HEK293 (cell line): ENCODE measurements at regions not wholly inside any gene's neighbourhood (a gene's known extent, or its start where the extent isn't known, plus 50 kb on each side); places are given as distances from the start of the nearest gene placed in this dataset.

Source experiments
- PRDM1 ChIP-seq: fragments of 450-650 bp; formaldehyde crosslinking; IDR thresholded peaks from 2 replicates; pipeline ENCODE4; 2016; ENCODE audit warnings: missing biosample characterization, missing genetic modification characterization
- ZBTB1 ChIP-seq: fragments of 450-650 bp; formaldehyde crosslinking; IDR thresholded peaks from 2 replicates; pipeline ENCODE4 v1.5.1; 2016; ENCODE audit warnings: missing biosample characterization, missing genetic modification characterization
- ZNF24 ChIP-seq: fragments of 450-650 bp; formaldehyde crosslinking; IDR thresholded peaks from 2 replicates; pipeline ENCODE4 v1.5.1; 2016; ENCODE audit warnings: missing biosample characterization, missing genetic modification characterization
- ZNF677 ChIP-seq: fragments of 450-650 bp; IDR thresholded peaks from 2 replicates; pipeline ENCODE4 v1.5.0; 2018; ENCODE audit warnings: missing biosample characterization, mild to moderate bottlenecking, missing genetic modification characterization, moderate library complexity
- ZSCAN16 ChIP-seq: fragments of 450-650 bp; formaldehyde crosslinking; IDR thresholded peaks from 2 replicates; pipeline ENCODE4 v1.5.1; 2016; ENCODE audit warnings: missing biosample characterization, missing genetic modification characterization
- TF ChIP-seq, protein P1 (sequence below): fragments of 450-650 bp; formaldehyde crosslinking; IDR thresholded peaks from 2 replicates; pipeline ENCODE4 v1.5.1; 2016; ENCODE audit warnings: missing biosample characterization, missing genetic modification characterization
- TF ChIP-seq, protein P2 (sequence below): fragments of 450-650 bp; formaldehyde crosslinking; IDR thresholded peaks from 2 replicates; pipeline ENCODE4 v1.5.1; 2017; ENCODE audit warnings: missing biosample characterization, mild to moderate bottlenecking, missing genetic modification characterization, moderate library complexity

DNA sequence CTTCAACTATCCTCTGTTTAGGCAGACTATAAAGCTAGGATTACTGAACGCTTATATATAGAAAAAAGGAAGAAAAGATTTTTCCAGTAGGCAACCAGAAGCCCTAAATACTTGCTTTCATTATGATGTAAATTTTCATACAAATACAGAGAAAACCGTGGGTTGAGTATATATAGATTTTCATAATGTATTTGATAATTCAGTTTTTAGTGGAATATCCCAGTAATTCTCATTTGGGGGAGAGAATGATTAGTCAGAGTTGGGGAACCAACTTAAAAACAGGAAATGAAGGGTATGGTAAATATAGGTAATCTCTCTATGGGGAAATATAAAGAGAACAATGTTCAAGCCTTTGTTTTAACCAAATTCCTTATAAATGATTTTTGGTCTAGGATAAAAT lies 154.0 kb upstream of the CITED2 start:
- no peak for TF ChIP-seq ZBTB1 (tag by site-specific recombination)
- TF ChIP-seq, protein P1, sequence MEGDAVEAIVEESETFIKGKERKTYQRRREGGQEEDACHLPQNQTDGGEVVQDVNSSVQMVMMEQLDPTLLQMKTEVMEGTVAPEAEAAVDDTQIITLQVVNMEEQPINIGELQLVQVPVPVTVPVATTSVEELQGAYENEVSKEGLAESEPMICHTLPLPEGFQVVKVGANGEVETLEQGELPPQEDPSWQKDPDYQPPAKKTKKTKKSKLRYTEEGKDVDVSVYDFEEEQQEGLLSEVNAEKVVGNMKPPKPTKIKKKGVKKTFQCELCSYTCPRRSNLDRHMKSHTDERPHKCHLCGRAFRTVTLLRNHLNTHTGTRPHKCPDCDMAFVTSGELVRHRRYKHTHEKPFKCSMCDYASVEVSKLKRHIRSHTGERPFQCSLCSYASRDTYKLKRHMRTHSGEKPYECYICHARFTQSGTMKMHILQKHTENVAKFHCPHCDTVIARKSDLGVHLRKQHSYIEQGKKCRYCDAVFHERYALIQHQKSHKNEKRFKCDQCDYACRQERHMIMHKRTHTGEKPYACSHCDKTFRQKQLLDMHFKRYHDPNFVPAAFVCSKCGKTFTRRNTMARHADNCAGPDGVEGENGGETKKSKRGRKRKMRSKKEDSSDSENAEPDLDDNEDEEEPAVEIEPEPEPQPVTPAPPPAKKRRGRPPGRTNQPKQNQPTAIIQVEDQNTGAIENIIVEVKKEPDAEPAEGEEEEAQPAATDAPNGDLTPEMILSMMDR: no peak
- TF ChIP-seq ZSCAN16 (tag by site-specific recombination): no peak
- TF ChIP-seq, protein P2, sequence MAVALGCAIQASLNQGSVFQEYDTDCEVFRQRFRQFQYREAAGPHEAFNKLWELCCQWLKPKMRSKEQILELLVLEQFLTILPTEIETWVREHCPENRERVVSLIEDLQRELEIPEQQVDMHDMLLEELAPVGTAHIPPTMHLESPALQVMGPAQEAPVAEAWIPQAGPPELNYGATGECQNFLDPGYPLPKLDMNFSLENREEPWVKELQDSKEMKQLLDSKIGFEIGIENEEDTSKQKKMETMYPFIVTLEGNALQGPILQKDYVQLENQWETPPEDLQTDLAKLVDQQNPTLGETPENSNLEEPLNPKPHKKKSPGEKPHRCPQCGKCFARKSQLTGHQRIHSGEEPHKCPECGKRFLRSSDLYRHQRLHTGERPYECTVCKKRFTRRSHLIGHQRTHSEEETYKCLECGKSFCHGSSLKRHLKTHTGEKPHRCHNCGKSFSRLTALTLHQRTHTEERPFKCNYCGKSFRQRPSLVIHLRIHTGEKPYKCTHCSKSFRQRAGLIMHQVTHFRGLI: no peak
- no peak for TF ChIP-seq ZNF677 (tag by site-specific recombination)
- no peak for TF ChIP-seq ZNF24 (tag by site-specific recombination)
- no peak for TF ChIP-seq PRDM1 (tag by site-specific recombination)
